DMS79 treated with DMSO at 0.1 percent for 48 hours (cell line): ENCODE measurements at regions not wholly inside any gene's neighbourhood (a gene's known extent, or its start where the extent isn't known, plus 50 kb on each side); places are given as distances from the start of the nearest gene placed in this dataset.
A peak's percentile ranks its signal among the peaks of the same experiment; 100 is the strongest.

Experiments
- DNase-seq: peaks from one replicate; lab custom pipeline; 2025; lab: John Stamatoyannopoulos, UW

GRCh38 chr10:104576611-104577010 lies 64.5 kb upstream of the SORCS3 start:
- no peak for DNase-seq

DNA sequence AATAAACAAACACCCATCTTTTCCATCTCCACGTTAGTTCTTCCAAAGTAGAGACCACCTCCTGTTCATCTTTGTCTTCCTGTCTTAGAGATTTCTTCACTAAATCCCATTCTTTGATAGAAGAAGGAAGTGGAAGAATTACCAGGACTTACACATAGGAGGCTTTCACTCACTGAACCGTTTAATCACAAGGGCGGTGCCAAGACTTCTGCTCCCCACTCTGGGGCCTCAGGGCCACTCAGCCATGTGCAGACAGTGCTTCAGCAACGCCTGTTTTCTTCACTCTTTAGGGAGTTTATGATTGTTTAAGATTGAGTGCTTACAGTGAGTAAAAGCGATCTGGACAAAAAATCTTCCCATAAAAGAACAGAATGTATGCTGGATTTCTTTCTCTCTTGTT lies 63.9 kb upstream of the SORCS3 start:
- DNase-seq, result no peak

- no peak for DNase-seq
These were observed 63.1 kb upstream of the SORCS3 start for GRCh38 chr10:104577861-104578521.

- DNase-seq, result no peak
These were observed 62.4 kb upstream of the SORCS3 start for GRCh38 chr10:104578671-104579070.

DNA sequence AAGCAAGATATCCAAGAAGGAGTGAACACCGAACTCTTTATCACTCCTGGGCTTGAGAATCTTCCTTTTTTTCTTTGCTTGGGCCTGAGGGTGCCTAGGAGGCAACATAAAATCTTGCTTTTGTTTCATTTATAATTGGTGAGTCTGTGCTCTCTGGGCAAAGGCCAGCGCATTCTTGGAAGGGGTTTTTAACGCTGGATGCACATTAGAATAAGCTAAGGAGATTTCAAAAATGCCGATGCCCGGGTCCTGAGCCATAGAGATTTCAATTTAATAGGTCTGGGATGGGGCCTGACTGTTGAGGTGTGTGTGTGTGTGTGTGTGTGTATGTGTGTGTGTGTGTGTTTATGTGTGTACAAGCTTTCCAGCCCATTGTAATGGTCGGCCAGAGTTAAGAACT lies 62.0 kb upstream of the SORCS3 start:
- no peak for DNase-seq

- DNase-seq, result no peak
These were observed 60.8 kb upstream of the SORCS3 start for GRCh38 chr10:104580321-104580720.

DNA sequence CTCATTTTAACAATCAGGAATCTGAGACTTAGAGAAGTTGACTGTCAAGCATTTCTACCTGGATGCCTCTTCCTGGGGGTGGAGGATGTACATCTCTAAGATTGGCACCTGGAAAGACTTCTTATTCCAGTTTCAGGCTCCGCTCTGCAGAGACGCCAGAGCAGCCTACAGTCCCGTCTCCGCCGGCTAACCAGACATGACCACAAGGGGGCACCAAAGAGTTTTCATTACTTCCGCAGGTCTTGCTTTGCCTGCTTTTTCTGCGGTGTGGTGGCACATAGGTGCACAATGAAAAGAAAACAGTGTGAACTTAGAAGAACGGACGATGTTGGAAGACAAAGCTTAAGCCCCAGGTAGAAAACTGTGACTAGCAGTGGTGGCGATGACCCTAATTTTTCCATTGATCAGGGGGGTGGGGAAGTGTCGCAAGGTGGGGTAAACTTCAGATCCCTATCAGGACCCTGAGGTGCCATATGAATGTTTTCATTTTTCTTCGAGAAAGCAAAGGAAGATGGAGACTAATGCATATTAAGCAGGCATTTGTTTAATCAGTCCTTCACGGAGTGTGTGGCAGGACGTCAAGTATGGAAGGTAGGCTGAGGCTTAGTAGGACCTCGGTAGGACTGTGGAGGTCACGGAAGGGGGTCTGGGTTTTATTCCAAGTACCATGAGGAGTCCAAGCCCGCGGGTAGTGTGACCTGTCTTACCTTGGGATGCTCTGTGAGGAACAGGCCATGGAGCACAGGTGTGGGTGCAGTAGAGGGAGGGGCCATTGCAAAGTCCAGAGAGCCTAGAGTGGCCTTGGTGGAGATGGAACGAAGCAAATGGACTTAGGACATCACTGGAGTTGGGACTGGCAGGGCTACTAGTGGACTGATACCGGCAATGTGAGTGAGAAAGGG lies 60.1 kb upstream of the SORCS3 start:
- DNase-seq, result peak; percentile 23

- no peak for DNase-seq
These were observed 59.0 kb upstream of the SORCS3 start for GRCh38 chr10:104581884-104582601.

GRCh38 chr10:104582602-104582951 lies 58.5 kb upstream of the SORCS3 start:
- peak; percentile 1 for DNase-seq

GRCh38 chr10:104582966-104583365 lies 58.1 kb upstream of the SORCS3 start:
- no peak for DNase-seq

- DNase-seq, result no peak
These were observed 56.5 kb upstream of the SORCS3 start for GRCh38 chr10:104584541-104584940.

DNA sequence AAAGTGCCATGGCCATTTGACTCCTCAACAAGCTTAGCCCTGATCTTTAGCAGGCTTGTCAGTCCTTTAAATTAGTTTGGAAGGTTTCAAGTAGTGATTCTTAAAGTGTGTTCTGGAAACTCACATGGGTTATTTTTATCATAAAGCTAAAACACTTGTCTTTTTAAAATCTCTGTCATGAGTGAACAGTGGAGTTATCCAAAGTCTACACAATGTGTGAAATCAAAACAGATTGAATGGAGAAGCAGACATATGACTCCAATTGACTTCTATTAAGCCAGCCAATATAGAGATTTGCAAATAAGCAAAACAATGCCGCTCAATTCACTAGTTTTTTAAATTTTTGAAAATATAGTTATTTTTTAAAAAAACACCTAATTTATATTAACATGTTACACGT lies 53.3 kb upstream of the SORCS3 start:
- DNase-seq, result no peak

DNA sequence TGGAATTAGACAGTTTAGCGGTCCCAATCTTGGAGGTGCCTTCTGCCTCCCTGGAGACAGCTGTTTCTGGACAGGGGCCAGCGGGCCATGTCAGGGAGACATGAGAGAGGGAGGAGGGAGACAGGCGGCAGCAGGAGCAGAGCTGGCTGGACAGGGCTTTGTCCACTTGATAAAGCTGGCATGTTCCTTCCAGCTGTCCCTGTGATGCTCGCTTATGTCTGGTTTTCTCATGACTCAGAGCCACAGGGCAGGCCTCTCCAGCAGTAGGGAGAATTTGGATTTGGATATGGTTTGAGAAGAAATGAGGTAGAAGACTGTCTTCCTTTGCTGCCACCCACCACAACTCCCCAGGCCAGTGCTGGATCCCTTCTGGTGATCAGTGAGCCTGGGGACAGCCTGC lies 51.7 kb upstream of the SORCS3 start:
- DNase-seq, result no peak

DNA sequence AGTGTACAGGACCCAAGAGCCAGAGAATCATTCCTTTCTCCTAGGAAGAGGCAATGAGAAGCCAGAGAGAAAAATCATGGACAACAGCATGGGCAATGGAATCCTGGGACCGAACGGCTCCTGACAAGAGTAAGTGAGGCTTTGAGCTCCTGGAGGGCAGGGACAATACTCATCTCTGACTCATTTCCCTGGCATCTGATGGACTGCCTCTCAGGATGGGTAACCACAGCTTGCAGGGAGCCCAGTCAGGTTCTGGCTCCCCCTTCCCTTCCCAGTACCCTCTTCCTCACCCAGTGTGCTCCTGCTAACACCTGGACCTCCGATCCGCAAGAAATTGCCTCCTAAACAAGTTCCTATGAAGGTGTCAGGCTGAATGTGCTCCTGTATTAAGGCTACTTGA lies 51.2 kb upstream of the SORCS3 start:
- no peak for DNase-seq
